ENCODE measurements at regions not wholly inside any gene's neighbourhood (a gene's known extent, or its start where the extent isn't known, plus 50 kb on each side); places are given as distances from the start of the nearest gene placed in this dataset.

GRCh38 chr5:12557012-12557411 is 652.8 kb upstream of the CTNND2 start:
- Histone ChIP-seq H3K4ac (ENCODE audit: low read depth, low read length) (no peak overlapping the region), H2BK15ac (ENCODE audit: low read depth, low read length) (no peak overlapping the region), H2BK12ac (ENCODE audit: insufficient read length, low read depth, low read length) (no peak overlapping the region), H2AK5ac (ENCODE audit: insufficient read length, low read length) (no peak overlapping the region), H3K9ac (ENCODE audit: extremely low read depth, insufficient read length, low read length) (no peak overlapping the region), H3K18ac (ENCODE audit: insufficient read length, low read depth, low read length) (no peak overlapping the region), H4K8ac (replicated peaks; ENCODE audit: insufficient read length, low read depth, low read length) (no peak overlapping the region), H3K79me1 (ENCODE audit: insufficient read depth, low read depth, low read length, poor library complexity, severe bottlenecking) (no peaks in the 10 kb centered on the region), H2BK5ac (ENCODE audit: insufficient read length, low read length) (no peak overlapping the region), H2BK120ac (ENCODE audit: low read depth, low read length, poor library complexity, severe bottlenecking) (no peak overlapping the region), H4K91ac (ENCODE audit: insufficient read length, low read depth, low read length) (no peak overlapping the region), H3K9me3 (ENCODE audit: control insufficient read depth, low read depth, low read length) (no peaks in the 10 kb centered on the region), H4K5ac (ENCODE audit: insufficient read length, low read depth, low read length) (no peak overlapping the region), H2BK20ac (ENCODE audit: low read depth, low read length, poor library complexity, severe bottlenecking) (no peak overlapping the region), H3K4me2 (ENCODE audit: insufficient read depth, insufficient read length, low read length) (no peak overlapping the region), H3K27ac (ENCODE audit: insufficient read length, low read depth, low read length) (no peak overlapping the region), H3K23me2 (ENCODE audit: insufficient read length, low read depth, low read length, poor library complexity, severe bottlenecking) (no peaks in the 10 kb centered on the region), H3K23ac (ENCODE audit: insufficient read length, low read depth, low read length) (no peak overlapping the region), H3K4me1 (ENCODE audit: insufficient read depth, low read length) (no peaks in the 10 kb centered on the region), H3T11ph (ENCODE audit: low read length) (no peak overlapping the region), H3K79me2 (ENCODE audit: insufficient read depth, low read length) (no peaks in the 10 kb centered on the region), H3K27me3 (ENCODE audit: insufficient read depth, low read length) (no peaks in the 10 kb centered on the region), H3K56ac (ENCODE audit: insufficient read length, low read depth, low read length) (no peak overlapping the region), H4K20me1 (ENCODE audit: control insufficient read depth, insufficient read depth, insufficient read length) (no peaks in the 10 kb centered on the region), H3K14ac (ENCODE audit: insufficient read depth, low read length) (no peak overlapping the region), H2AFZ (ENCODE audit: low read length) (no peak overlapping the region)
- no CpG with 5 or more reads among the region's 2 CpGs for WGBS (ENCODE audit: extremely low coverage, insufficient read length, low lambda C conversion rate)
- Mint-ChIP-seq H3K9me3 (peaks cover 0 to 5% of the 10 kb centered on the region in 2 experiments; a peak in 3 of 5 replicates), H3K27me3 (ENCODE audit: low read depth) (no peaks in the 10 kb centered on the region), H3K27ac (no peak overlapping the region), H3K36me3 (ENCODE audit: insufficient read depth in 1 of 3, low read depth in 3 of 3) (peaks cover 0 to 4% (median 0%) of the 10 kb centered on the region in 3 experiments; a peak in 1 of 7 replicates), H3K4me3 (no peak overlapping the region), H3K4me1 (no peaks in the 10 kb centered on the region)
- DNase-seq, result no peak
- TF ChIP-seq CTCF (conservative IDR thresholded peaks at IDR 0.05), result no peak
